Ishikawa (cell line): ENCODE measurements at regions not wholly inside any gene's neighbourhood (a gene's known extent, or its start where the extent isn't known, plus 50 kb on each side); places are given as distances from the start of the nearest gene placed in this dataset.

ENCODE experiments used
- CEBPB ChIP-seq: IDR thresholded peaks from 2 replicates; pipeline ENCODE4 v1.6.1; 2012
- CREB1 ChIP-seq: IDR thresholded peaks from 2 replicates; pipeline ENCODE4 v1.6.1; 2012; ENCODE audit warnings: low read depth
- EGR1 ChIP-seq: IDR thresholded peaks from 2 replicates; pipeline ENCODE4 v1.6.1; 2012
- EP300 ChIP-seq: IDR thresholded peaks from 2 replicates; pipeline ENCODE4 v1.6.1; 2012; ENCODE audit warnings: borderline replicate concordance
- FOXM1 ChIP-seq: IDR thresholded peaks from 2 replicates; pipeline ENCODE4 v1.6.1; 2012; ENCODE audit warnings: low read depth, borderline replicate concordance
- MAX ChIP-seq: IDR thresholded peaks from 2 replicates; pipeline ENCODE4 v1.6.1; 2012
- NFIC ChIP-seq: IDR thresholded peaks from 2 replicates; pipeline ENCODE4 v1.6.1; 2012
- RAD21 ChIP-seq: IDR thresholded peaks from 2 replicates; pipeline ENCODE4 v1.6.1; 2012; ENCODE audit warnings: low read depth
- REST ChIP-seq: IDR thresholded peaks from 2 replicates; pipeline ENCODE4 v1.6.1; 2012; ENCODE audit warnings: low read depth, mild to moderate bottlenecking
- TAF1 ChIP-seq: IDR thresholded peaks from 2 replicates; pipeline ENCODE4 v1.6.1; 2012; ENCODE audit warnings: low read depth, mild to moderate bottlenecking
- TCF12 ChIP-seq: IDR thresholded peaks from 2 replicates; pipeline ENCODE4 v1.6.1; 2012; ENCODE audit warnings: low read depth
- TEAD4 ChIP-seq: IDR thresholded peaks from 2 replicates; pipeline ENCODE4 v1.6.1; 2012
- YY1 ChIP-seq: IDR thresholded peaks from 2 replicates; pipeline ENCODE4 v1.6.1; 2012; ENCODE audit warnings: low read depth
- ZBTB7A ChIP-seq: IDR thresholded peaks from 2 replicates; pipeline ENCODE4 v1.6.1; 2012; ENCODE audit warnings: low read depth
- TF ChIP-seq, protein P1 (sequence below): IDR thresholded peaks from 2 replicates; pipeline ENCODE4 v1.6.1; 2012

GRCh38 chrX:124796989-124797388 is 450.6 kb downstream of the SH2D1A start:
- TF ChIP-seq MAX (no peak), CREB1 (no peak), EP300 (no peak), RAD21 (no peak), CEBPB (no peak), NFIC (no peak), ZBTB7A (no peak)

DNA sequence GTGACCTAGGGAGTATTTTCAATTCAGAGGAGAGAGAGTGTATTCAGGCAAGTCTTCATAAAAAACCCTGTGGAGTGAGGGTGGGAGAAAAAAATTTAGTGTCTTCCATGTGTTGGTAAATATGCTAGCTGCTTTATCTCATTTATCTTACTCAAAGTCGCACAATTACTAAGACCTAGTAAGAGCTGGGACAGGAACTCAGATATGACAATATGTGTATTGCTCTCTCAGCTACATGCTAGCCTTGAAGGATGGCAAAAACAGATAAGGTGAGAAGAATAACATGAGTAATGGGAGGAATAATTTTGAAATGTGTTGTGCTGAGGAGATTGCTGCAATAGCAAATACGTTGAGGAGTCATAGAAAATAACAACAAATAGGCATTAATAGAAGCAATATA is 458.6 kb downstream of the SH2D1A start:
- TF ChIP-seq TEAD4 = no peak
- no peak for TF ChIP-seq YY1
- TF ChIP-seq REST = no peak
- no peak for TF ChIP-seq FOXM1
- TF ChIP-seq TCF12 = no peak
- TF ChIP-seq ZBTB7A = no peak
- TF ChIP-seq EP300 = no peak

GRCh38 chrX:124805486-124805885 is 459.1 kb downstream of the SH2D1A start:
- no peak for TF ChIP-seq CREB1
- no peak for TF ChIP-seq CEBPB
- TF ChIP-seq ZBTB7A = no peak
- TF ChIP-seq NFIC = no peak
- TF ChIP-seq, protein P1, sequence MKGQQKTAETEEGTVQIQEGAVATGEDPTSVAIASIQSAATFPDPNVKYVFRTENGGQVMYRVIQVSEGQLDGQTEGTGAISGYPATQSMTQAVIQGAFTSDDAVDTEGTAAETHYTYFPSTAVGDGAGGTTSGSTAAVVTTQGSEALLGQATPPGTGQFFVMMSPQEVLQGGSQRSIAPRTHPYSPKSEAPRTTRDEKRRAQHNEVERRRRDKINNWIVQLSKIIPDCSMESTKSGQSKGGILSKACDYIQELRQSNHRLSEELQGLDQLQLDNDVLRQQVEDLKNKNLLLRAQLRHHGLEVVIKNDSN = no peak
- no peak for TF ChIP-seq REST
- TF ChIP-seq TEAD4 = no peak

DNA sequence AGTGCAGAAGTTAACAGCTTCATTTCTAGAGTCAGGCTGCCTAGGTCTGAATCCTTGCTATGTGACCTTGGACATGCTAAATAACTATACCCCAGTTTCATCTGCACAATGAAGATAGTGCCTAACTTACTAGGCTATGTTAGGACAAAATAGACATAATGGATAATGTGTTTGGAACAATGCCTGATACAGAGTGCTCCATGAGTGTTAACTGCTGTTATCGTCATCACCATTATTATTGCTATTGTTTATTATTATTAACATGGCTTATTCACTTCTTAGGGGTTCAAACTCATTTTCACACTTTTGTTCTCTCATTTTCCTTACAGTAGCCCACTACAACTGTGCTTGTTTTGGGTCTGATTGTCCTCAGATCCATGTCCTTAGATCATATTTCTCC is 467.7 kb downstream of the SH2D1A start:
- TF ChIP-seq, protein P1 = no peak
- TF ChIP-seq TCF12 (no peak), CREB1 (no peak), RAD21 (no peak), YY1 (no peak), MAX (no peak), NFIC (no peak), ZBTB7A (no peak), TEAD4 (no peak), TAF1 (no peak), REST (no peak), EGR1 (no peak), EP300 (no peak), FOXM1 (no peak), CEBPB (no peak)

GRCh38 chrX:124818033-124818432 is 471.7 kb downstream of the SH2D1A start:
- TF ChIP-seq NFIC (no peak), CREB1 (no peak), YY1 (no peak), RAD21 (no peak), EGR1 (no peak), TEAD4 (no peak), CEBPB (no peak), TCF12 (no peak), TAF1 (no peak), EP300 (no peak), FOXM1 (no peak), REST (no peak), MAX (no peak)
- TF ChIP-seq, protein P1 = no peak
